AG20443 (cell line): ENCODE measurements at regions not wholly inside any gene's neighbourhood (a gene's known extent, or its start where the extent isn't known, plus 50 kb on each side); places are given as distances from the start of the nearest gene placed in this dataset.
A peak's percentile ranks its signal among the peaks of the same experiment; 100 is the strongest.
"Not testable (repeated sequence)": the region's sequence is repeated elsewhere in the genome, so short reads cannot be mapped to it uniquely, and the experiment has no call there.

Experiments used
- DNase-seq: peaks from one replicate; pipeline ENCODE4 v3.0.0; 2012; ENCODE audit warnings: low spot score, mixed read lengths

- no peak for DNase-seq
These were observed 50.7 kb upstream of the DIAPH3 start for GRCh38 chr13:60214213-60215055.

DNA sequence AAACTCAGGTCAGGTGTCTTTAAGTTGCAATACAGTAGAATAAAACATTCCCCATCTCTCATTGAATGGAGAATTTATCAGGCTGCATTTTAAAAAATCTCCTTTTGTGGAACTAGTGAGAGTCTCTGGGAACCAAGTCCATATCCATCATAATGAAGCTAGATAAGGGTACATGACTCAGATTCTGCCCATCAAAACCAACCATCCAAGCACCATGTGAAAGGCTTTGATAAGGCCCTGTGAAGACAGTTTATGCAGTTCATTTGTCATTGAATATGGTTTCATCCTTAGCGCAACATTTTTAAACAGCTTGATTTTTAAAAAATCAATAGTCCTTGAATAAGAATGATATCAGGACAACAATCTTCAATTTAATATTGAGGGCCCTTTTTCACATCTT is 56.3 kb upstream of the DIAPH3 start:
- no peak for DNase-seq

DNA sequence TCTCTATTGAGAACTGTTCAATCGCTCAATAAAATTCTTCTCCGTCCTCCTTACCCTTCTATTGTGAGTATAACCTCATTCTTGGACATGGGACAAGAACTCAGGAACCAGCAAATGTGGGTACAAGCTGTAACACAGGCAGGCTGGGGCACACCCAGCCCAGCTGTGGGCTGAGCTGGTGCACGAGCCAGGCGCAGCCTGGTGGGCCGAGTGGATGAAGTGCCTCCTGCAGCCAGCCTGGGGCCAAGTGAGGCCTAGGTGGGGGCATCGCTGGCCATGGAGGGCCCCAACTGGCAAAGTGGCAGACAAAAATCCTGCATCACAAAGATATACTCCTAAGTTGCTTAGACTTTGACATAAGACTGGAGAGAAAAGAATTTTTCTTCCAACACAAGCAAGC is 57.9 kb upstream of the DIAPH3 start:
- DNase-seq = no peak

- peak; percentile 40 for DNase-seq
These were observed 62.8 kb upstream of the DIAPH3 start for GRCh38 chr13:60226507-60226906.

GRCh38 chr13:60227158-60227557 is 63.4 kb upstream of the DIAPH3 start:
- no peak for DNase-seq

DNA sequence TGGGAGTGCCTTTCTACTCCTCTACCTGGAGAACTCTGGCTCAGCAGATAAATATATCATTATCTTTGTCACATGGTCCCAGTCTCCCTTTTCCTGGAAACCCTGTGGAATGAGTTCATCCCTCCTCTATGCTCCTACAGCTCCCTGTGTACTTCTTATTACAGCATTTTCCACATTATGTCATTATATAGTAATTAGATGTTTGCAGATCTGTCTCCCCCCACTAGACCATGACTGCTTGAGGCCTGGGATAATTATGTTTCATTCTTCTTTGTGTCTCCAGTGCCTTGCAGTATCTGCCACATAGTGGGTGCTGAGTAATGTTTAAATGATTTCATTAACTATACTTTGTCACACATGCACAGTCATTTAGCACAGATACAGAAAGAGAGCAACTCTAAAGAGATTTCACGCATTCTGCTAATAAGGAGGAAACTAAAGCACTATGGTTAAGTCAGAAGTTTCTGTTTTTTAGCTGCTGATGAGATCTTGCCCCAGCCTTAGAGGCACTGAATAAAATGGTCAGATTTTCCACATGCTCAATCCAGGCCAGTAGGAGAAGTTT is 66.1 kb upstream of the DIAPH3 start:
- no peak for DNase-seq

GRCh38 chr13:60230593-60230992 is 66.9 kb upstream of the DIAPH3 start:
- peak; percentile 19 for DNase-seq

DNA sequence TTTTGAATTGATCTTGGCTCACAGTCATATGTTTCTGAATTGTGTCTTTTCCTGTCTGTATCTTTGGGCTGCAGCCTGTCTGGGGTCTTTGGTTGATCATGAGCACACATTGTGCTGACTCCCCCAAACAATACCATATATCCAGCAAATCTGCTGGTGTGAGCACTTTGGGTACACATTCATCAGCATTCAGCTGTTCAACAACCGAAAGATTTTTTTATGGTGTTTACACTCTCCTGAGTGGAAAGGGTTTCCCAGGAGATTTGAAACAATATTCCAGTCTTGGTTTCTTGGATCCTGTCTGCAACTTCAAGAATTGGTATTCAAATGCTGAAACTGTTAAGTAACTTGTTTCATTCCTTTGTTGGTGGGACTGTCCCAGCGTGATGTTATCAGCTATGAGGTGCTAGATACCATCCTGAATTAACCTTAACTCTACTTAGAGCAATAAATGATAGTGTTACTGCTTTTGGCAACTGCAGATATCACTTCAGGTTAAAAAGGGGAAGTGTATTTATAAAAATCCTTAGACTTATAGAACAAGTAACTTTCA is 78.4 kb upstream of the DIAPH3 start:
- DNase-seq = no peak

GRCh38 chr13:60244381-60244780 is 80.7 kb upstream of the DIAPH3 start:
- DNase-seq = no peak

DNA sequence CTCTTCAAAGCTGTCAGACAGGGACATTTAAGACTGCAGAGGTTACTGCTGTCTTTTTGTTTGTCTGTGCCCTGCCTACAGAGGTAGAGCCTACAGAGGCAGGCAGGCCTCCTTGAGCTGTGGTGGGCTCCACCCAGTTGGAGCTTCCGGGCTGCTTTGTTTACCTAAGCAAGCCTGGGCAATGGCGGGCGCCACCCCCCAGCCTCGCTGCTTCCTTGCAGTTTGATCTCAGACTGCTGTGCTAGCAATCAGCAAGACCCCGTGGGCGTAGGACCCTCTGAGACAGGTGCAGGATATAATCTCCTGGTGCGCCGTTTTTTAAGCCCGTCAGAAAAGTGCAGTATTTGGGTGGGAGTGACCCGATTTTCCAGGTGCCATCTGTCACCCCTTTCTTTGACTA is 87.7 kb upstream of the DIAPH3 start:
- DNase-seq = not testable (repeated sequence)

DNA sequence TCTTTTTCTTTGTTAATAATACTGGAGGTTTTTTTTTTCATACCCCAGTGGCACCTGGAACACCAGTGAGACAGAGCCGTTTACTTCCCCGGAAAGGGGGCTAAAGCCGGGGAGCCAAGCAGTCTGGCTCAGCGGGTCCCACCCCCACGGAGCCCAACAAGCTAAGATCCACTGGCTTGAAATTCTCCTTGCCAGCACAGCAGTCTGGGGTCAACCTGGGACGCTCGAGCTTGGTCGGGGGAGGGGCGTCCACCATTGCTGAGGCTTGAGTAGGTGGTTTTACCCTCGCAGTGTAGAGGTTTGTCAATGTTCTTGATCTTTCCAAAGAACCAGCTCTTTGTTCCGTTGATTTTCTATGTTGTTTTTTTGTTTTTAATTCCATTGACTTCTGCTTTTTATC is 94.6 kb upstream of the DIAPH3 start:
- no peak for DNase-seq

DNA sequence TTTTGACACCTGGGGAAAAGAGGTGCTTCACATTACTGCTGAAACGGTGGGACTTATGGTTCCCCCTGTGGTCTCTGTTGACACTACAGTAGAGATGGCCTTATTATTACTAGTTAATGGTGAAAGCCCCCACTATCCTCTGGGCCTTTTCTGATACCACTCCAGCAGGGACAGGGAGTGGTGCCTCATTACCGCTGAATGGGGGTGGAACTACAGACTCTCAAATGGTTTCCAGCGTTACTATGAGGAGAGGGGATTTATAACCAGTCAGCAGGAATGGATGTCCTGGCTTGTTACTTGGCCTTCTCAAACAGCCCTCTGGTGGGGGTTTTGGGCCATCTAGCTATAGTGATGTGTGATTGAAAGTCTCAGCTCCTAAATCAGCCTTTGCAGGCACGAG is 96.7 kb upstream of the DIAPH3 start:
- DNase-seq = no peak

DNA sequence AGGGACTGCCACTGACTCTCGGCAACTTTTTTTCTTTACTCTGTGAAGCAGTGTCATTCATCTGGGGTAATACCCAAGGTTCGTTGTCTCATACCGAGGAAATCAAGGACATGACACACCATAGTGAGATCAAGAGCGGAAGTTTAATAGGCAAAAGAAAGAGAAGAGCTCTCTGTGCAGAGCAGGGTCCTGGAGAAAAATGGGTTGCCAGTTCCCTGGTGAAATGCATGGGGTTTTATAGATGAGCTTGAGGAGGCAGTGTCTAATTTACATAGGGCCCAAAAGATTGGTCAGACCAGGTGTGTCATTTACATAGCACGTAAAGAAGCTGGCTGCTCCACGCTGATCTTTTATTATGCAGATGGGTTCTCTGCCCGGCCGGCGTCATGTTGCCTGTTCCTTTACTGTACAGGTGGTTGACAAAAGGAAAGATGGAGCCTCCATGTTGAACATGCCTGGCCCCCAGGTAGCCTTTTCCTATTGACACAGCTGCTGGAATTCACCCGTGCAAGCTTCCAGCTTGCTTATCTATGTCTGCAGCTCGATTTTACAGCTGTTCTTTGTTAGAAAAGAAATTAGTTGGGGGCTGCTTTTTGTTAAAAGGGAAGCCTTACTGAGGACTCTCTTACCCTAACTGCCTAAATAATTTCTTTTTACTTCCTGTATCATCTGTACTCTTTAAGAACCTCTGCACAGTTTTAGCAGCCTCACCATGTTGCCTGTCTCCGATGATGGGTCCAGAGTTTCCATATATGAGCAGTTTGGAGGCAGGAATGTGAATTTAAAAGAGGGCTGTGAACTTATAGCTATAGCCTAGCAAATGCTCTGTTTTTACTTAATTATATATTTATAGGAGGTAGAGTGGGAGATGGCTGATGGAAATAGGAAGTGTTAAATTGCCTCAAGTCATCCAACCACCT is 98.0 kb upstream of the DIAPH3 start:
- DNase-seq = no peak

DNA sequence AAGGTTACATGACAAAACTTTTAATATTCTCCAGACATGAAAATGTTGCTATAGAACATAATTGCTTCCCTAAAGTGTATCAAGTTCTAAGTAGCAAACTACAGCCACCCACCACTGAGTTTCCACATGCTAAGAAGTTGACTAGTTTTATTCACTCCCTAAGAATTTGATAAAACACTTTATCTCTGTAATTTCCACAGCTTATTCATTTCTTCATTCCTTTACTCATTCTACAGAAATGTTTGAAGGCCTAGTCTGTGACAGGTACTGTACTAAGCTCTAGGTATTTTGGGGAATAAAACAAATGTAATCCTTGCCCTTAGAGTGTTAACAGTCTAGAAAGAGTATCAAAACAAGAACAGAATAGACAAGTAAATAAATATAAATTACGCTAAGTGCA is 101.8 kb upstream of the DIAPH3 start:
- DNase-seq = no peak

DNA sequence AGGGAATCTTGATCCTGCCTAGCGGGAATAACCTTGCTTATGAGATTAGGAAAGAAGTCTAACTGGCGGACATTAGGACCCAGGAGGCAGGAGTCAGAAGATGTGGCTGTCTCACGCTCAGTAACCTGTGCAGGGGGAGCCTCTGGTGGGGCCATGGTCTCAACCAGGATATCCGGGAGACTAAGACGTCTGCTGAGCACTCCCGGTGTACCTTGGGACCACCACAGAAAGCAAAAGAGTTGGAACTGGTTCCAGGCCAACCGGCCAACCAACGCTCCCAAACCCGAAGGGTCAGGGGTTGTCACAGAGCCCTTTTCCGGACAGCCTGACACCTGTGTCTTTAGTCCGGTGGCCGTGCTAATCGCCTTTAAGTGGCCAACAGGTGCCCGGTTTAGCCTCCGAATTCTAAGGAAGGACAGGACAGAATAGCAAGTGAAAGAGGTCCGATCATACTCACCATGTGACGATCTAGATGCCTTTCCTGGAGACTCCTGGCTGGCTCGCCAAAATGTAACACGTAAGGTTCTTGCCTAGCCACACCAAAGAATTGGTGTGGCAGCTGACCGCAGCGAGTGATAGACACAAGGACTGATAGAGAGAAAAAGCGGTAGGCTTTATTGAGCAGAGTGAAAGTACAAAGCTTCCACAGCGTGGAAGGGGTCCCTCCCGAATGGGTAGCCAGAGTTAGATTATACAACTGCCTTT is 103.9 kb upstream of the DIAPH3 start:
- DNase-seq = no peak

DNA sequence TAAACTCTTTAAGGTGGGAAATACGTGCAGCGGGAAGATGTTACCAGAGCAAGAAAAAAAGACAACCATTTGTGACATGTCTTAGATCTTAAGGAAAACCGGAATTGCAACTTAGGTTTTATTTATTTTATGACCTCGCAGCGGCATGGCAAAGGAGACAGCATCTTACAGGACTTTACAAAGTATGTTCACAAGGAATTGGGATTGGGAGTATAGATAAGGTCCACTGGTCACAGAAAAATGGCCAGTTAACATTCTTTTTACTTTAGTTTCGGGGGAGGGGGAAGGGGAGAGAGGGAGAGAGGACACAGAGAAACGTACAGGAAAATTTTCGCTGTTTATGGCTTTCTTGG is 104.5 kb upstream of the DIAPH3 start:
- no peak for DNase-seq

- no peak for DNase-seq
These were observed 110.3 kb upstream of the DIAPH3 start for GRCh38 chr13:60273971-60274527.

DNA sequence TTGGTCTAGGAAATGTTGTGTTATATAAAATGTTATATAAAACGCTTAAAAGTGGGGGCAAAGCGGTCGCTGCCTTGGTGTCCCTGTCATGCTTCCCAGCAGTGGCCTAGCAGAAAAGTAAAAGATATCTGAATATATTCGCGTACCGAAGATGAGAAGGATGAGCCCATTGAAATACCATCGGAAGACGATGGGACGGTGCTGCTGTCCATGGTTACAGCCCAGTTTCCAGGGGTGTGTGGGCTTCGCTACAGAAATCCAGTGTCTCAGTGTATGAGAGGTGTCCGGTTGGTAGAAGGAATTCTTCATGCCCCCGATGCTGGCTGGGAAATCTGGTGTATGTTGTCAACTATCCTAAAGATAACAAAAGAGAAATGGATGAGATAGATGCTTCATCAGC is 110.9 kb upstream of the DIAPH3 start:
- no peak for DNase-seq

DNA sequence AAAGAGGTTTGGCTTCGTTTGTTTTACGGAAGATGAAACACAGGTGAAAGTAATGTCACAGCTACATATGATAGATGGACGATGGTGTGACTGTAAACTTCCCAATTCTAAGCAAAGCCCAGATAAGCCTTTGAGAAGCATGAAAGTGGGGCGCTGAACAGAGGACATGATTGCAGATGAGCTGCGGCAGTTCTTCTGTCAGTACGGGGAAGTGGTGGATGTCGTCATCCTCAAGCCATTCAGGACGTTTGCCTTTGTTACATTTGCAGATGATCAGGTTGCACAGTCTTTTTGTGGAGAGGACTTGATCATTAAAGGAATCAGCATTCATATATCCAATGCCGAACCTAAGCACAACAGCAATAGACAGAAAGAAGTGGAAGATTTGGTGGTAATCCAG is 111.5 kb upstream of the DIAPH3 start:
- no peak for DNase-seq

DNA sequence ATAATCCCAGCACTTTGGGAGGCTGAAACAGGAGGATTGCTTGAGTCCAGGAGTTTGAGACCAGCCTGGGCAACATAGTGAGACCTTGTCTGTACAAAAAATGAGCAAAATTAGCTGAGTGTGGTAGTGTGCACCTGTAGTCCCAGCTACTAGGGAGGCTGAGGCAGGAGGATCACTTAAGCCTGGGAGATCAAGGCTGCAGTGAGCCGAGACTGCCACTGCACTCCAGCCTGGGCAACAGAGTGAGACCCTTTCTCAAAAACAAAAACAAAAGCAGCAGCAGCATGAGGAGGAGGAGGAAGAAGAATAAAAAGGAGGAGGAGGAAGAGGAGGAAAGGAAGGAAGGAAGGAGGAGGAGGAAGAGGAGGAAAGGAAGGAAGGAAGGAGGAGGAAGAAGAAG is 116.5 kb upstream of the TDRD3 start:
- DNase-seq = not testable (repeated sequence)

GRCh38 chr13:60282186-60282585 is 114.8 kb upstream of the TDRD3 start:
- DNase-seq = no peak

- DNase-seq = no peak
These were observed 114.3 kb upstream of the TDRD3 start for GRCh38 chr13:60282708-60283107.
